H1 (cell line): ENCODE measurements at regions not wholly inside any gene's neighbourhood (a gene's known extent, or its start where the extent isn't known, plus 50 kb on each side); places are given as distances from the start of the nearest gene placed in this dataset.

ENCODE experiments used
- CTCF ChIA-PET: fragments of 300-600 bp; sonication (Branson Sonifier 250); formaldehyde crosslinking; loops from one replicate; lab custom pipeline; 2021; ENCODE audit not compliant: partially characterized antibody; lab: Charles Lee
- POLR2A ChIA-PET: fragments of 300-600 bp; sonication (Branson Sonifier 250); formaldehyde crosslinking; loops from one replicate; lab custom pipeline; 2021; ENCODE audit warnings: inconsistent platforms; ENCODE audit not compliant: partially characterized antibody; lab: Charles Lee
- DNase-seq, 2 experiments: peaks; one replicate each; pipeline versions ENCODE4 v3.0.0 to v3.0.0-alpha.2; 2010 to 2022; ENCODE audit warnings: low spot score in 2 of 2, low read depth in 1 of 2, mixed read lengths in 1 of 2
- FAIRE-seq: peaks from 2 replicates; lab custom pipeline; 2011; peaks lifted over from hg19 to GRCh38; lab: Jason Lieb, UNC
- H2AFZ ChIP-seq: 2 replicates; pipeline ENCODE4 v1.8.1; 2012; ENCODE audit warnings: low read length, inconsistent platforms
- H2AK5ac ChIP-seq: 2 replicates; pipeline ENCODE4 v1.6.1; 2013; ENCODE audit warnings: low read depth, low read length
- H2BK120ac ChIP-seq: replicated peaks from 2 replicates; pipeline ENCODE3; 2013; ENCODE audit warnings: low read depth, low read length, inconsistent platforms
- H2BK12ac ChIP-seq: 2 replicates; pipeline ENCODE4 v1.6.1; 2013; ENCODE audit warnings: low read depth, low read length
- H2BK15ac ChIP-seq: 2 replicates; pipeline ENCODE4 v1.6.1; 2013; ENCODE audit warnings: low read length
- H2BK20ac ChIP-seq: 2 replicates; pipeline ENCODE4 v1.6.1; 2013; ENCODE audit warnings: low read length
- H2BK5ac ChIP-seq: 2 replicates; pipeline ENCODE4 v1.6.1; 2013; ENCODE audit warnings: low read depth, low read length
- H3K14ac ChIP-seq: 2 replicates; pipeline ENCODE4 v1.6.1; 2013; ENCODE audit warnings: inconsistent platforms; ENCODE audit not compliant: insufficient read length
- H3K18ac ChIP-seq: 2 replicates; pipeline ENCODE4 v1.6.1; 2013; ENCODE audit warnings: low read length; ENCODE audit errors: extremely low read depth
- H3K23ac ChIP-seq: 2 replicates; pipeline ENCODE4 v1.6.1; 2013; ENCODE audit warnings: inconsistent platforms; ENCODE audit not compliant: insufficient read length
- H3K23me2 ChIP-seq: 2 replicates; pipeline ENCODE4 v1.6.1; 2013; ENCODE audit warnings: low read depth, low read length
- H3K27ac ChIP-seq: 2 replicates; pipeline ENCODE4 v1.6.1; 2011; ENCODE audit warnings: low read depth, low read length, inconsistent platforms
- H3K27me3 ChIP-seq, 4 experiments: replicated peaks in 1 of 4; 1 replicate in 1 of 4; 2 replicates in 3 of 4; pipeline versions ENCODE4 v1.6.1 to v1.8.1; 2011 to 2013; ENCODE audit warnings: low read length in 3 of 4, mild to moderate bottlenecking in 3 of 4, inconsistent platforms in 2 of 4, mixed read lengths in 2 of 4, moderate library complexity in 1 of 4; ENCODE audit not compliant: control insufficient read depth in 3 of 4, insufficient read depth in 3 of 4; ENCODE audit errors: extremely low read depth in 1 of 4
- H3K36me3 ChIP-seq, 4 experiments: 2 replicates each; pipeline versions ENCODE4 v1.6.1 to v1.8.1; 2011 to 2013; ENCODE audit warnings: mild to moderate bottlenecking in 4 of 4, low read length in 3 of 4, moderate library complexity in 2 of 4, control low read depth in 1 of 4, inconsistent platforms in 1 of 4; ENCODE audit not compliant: insufficient read depth in 4 of 4, control insufficient read depth in 2 of 4
- H3K4ac ChIP-seq: replicated peaks from 2 replicates; pipeline ENCODE3; 2013; ENCODE audit warnings: low read length, low read depth, mixed read lengths, inconsistent platforms; ENCODE audit not compliant: insufficient read length
- H3K4me1 ChIP-seq, 4 experiments: replicated peaks in 1 of 4; 1 replicate in 1 of 4; 2 replicates in 3 of 4; pipeline versions ENCODE4 v1.6.1 to v1.8.1; 2011 to 2013; ENCODE audit warnings: low read length in 3 of 4, inconsistent platforms in 2 of 4, mixed read lengths in 1 of 4; ENCODE audit not compliant: insufficient read depth in 4 of 4, control insufficient read depth in 3 of 4
- H3K4me2 ChIP-seq, 2 experiments: 2 replicates each; pipeline versions ENCODE4 v1.6.1 to v1.8.1; 2011 to 2013; ENCODE audit warnings: low read depth in 2 of 2, low read length in 2 of 2, control low read depth in 1 of 2, inconsistent platforms in 1 of 2, mild to moderate bottlenecking in 1 of 2; ENCODE audit not compliant: insufficient read depth in 1 of 2
- H3K4me3 ChIP-seq, 4 experiments: fragments of 200-600, 300-600 bp in 1 of 4; sonication (generic), shearing (Covaris generic), sonication (Bioruptor Twin) in 1 of 4; 2 replicates each; pipeline versions ENCODE4 v1.5.1 to v1.8.1; 2011 to 2016; ENCODE audit warnings: low read length in 4 of 4, low read depth in 3 of 4, control low read depth in 2 of 4, inconsistent platforms in 2 of 4, mild to moderate bottlenecking in 2 of 4, mixed read lengths in 1 of 4, moderate library complexity in 1 of 4; ENCODE audit not compliant: insufficient read depth in 2 of 4; ENCODE audit errors: extremely low read depth in 1 of 4
- H3K56ac ChIP-seq: replicated peaks from 2 replicates; pipeline ENCODE3; 2013; ENCODE audit warnings: low read depth, mild to moderate bottlenecking, mixed read lengths, low read length, inconsistent platforms; ENCODE audit not compliant: insufficient read length
- H3K79me1 ChIP-seq: 2 replicates; pipeline ENCODE4 v1.6.1; 2013; ENCODE audit warnings: low read depth, low read length, control low read depth
- H3K79me2 ChIP-seq, 2 experiments: 2 replicates each; pipeline versions ENCODE4 v1.6.1 to v1.8.1; 2012 to 2013; ENCODE audit warnings: low read length in 2 of 2, mild to moderate bottlenecking in 2 of 2, inconsistent platforms in 1 of 2; ENCODE audit not compliant: insufficient read depth in 2 of 2, control insufficient read depth in 1 of 2
- H3K9ac ChIP-seq, 4 experiments: replicated peaks in 1 of 4; 1 replicate in 1 of 4; 2 replicates in 3 of 4; pipeline versions ENCODE4 v1.6.1 to v1.8.1; 2011 to 2013; ENCODE audit warnings: low read depth in 3 of 4, low read length in 3 of 4, control low read depth in 2 of 4, mild to moderate bottlenecking in 2 of 4, moderate library complexity in 2 of 4, inconsistent platforms in 1 of 4; ENCODE audit errors: extremely low read depth in 1 of 4
- H3K9me3 ChIP-seq, 2 experiments: 2 replicates each; pipeline versions ENCODE4 v1.6.1 to v1.8.1; 2012 to 2013; ENCODE audit warnings: mild to moderate bottlenecking in 2 of 2, moderate library complexity in 2 of 2, control low read depth in 1 of 2, inconsistent platforms in 1 of 2, low read depth in 1 of 2, low read length in 1 of 2, mixed read lengths in 1 of 2; ENCODE audit not compliant: insufficient read depth in 2 of 2
- H4K20me1 ChIP-seq, 2 experiments: replicated peaks in 1 of 2; 2 replicates each; pipeline versions ENCODE3 to v1.8.1; 2011 to 2013; ENCODE audit warnings: inconsistent platforms in 2 of 2, low read length in 2 of 2, mild to moderate bottlenecking in 1 of 2; ENCODE audit not compliant: insufficient read depth in 2 of 2, control insufficient read depth in 1 of 2
- H4K5ac ChIP-seq: 2 replicates; pipeline ENCODE4 v1.6.1; 2013; ENCODE audit warnings: low read length, low read depth, mixed read lengths, inconsistent platforms; ENCODE audit not compliant: insufficient read length
- H4K8ac ChIP-seq: 2 replicates; pipeline ENCODE4 v1.8.0; 2013; ENCODE audit warnings: mild to moderate bottlenecking, moderate library complexity, low read length, inconsistent platforms; ENCODE audit not compliant: insufficient read depth; ENCODE audit errors: extremely low read depth
- H4K91ac ChIP-seq: replicated peaks from 2 replicates; pipeline ENCODE3; 2013; ENCODE audit warnings: low read length, mixed read lengths, inconsistent platforms; ENCODE audit not compliant: insufficient read length
- ASH2L ChIP-seq: fragments of 200-600, 300-600 bp; sonication (generic); IDR thresholded peaks from one replicate; pipeline ENCODE4 v1.7.1; 2017; ENCODE audit warnings: low read length
- ATF3 ChIP-seq: IDR thresholded peaks from 2 replicates; pipeline ENCODE4 v1.6.1; 2011; ENCODE audit warnings: low read depth, mild to moderate bottlenecking, low read length; ENCODE audit not compliant: insufficient read depth
- CHD1 ChIP-seq: IDR thresholded peaks from 2 replicates; pipeline ENCODE4 v1.6.1; 2012; ENCODE audit warnings: low read depth, low read length, improper control_type of control experiment
- GTF2F1 ChIP-seq: IDR thresholded peaks from 2 replicates; pipeline ENCODE4 v1.6.1; 2012; ENCODE audit warnings: low read depth, low read length, improper control_type of control experiment, borderline replicate concordance
- JUN ChIP-seq: IDR thresholded peaks from 2 replicates; pipeline ENCODE4 v1.6.1; 2011; ENCODE audit warnings: low read depth, mild to moderate bottlenecking, improper control_type of control experiment, low read length
- KDM4A ChIP-seq: IDR thresholded peaks from one replicate; pipeline ENCODE4 v1.7.1; 2012; ENCODE audit warnings: low read depth, mild to moderate bottlenecking, moderate library complexity, low read length, inconsistent platforms; ENCODE audit not compliant: severe bottlenecking
- MAX ChIP-seq: IDR thresholded peaks from 2 replicates; pipeline ENCODE4 v1.6.1; 2012; ENCODE audit warnings: inconsistent platforms
- NANOG ChIP-seq: IDR thresholded peaks from 2 replicates; pipeline ENCODE4 v1.6.1; 2011; ENCODE audit warnings: low read length, low read depth, mild to moderate bottlenecking, inconsistent platforms; ENCODE audit not compliant: insufficient read depth, poor library complexity, severe bottlenecking
- RBBP5 ChIP-seq: IDR thresholded peaks from 2 replicates; pipeline ENCODE4 v1.7.1; 2012; ENCODE audit warnings: low read depth, mild to moderate bottlenecking, inconsistent platforms, low read length, moderate library complexity, borderline replicate concordance
- SP1 ChIP-seq: IDR thresholded peaks from 2 replicates; pipeline ENCODE4 v1.6.1; 2011; ENCODE audit warnings: low read depth, low read length
- SP4 ChIP-seq: IDR thresholded peaks from 2 replicates; pipeline ENCODE4 v1.6.1; 2012; ENCODE audit warnings: low read length, inconsistent platforms
- TEAD4 ChIP-seq: IDR thresholded peaks from 2 replicates; pipeline ENCODE4 v1.6.1; 2012; ENCODE audit warnings: low read depth, low read length, inconsistent platforms, mixed read lengths
- WGBS, 2 experiments: shearing (Covaris generic) in 1 of 2; methylation state at CpG; one replicate each; pipeline versions ENCODE4 v1.1.6 to v1.1.7; 2013 to 2015; ENCODE audit warnings: low lambda C conversion rate in 2 of 2, mixed read lengths in 2 of 2, inconsistent platforms in 1 of 2, low coverage in 1 of 2, missing lambda C conversion rate in 1 of 2; ENCODE audit not compliant: insufficient replicate concordance in 2 of 2, insufficient coverage in 1 of 2, insufficient read length in 1 of 2; ENCODE audit errors: extremely low coverage in 1 of 2, missing lambda C conversion rate in 1 of 2; 5-methylcytosine and 5-hydroxymethylcytosine counted together

GRCh38 chr9:107819772-107820565 lies 330.4 kb upstream of the KLF4 start:
- Histone ChIP-seq H2AFZ (peak overlapping the region; percentile 60), H3K4me2 (no peak overlapping the region; a peak in 1 of 4 replicates), H3K79me2 (no peaks in the 10 kb centered on the region), H3K4ac (no peak overlapping the region), H3K36me3 (no peaks in the 10 kb centered on the region), H3K27me3 (no peaks in the 10 kb centered on the region), H3K27ac (no peak overlapping the region), H2BK120ac (no peak overlapping the region), H2BK15ac (no peak overlapping the region; the same call in 1 of the 2 replicates), H2BK12ac (no peak overlapping the region), H3K18ac (no peak overlapping the region), H3K79me1 (no peaks in the 10 kb centered on the region), H3K23ac (no peak overlapping the region), H3K23me2 (no peaks in the 10 kb centered on the region), H3K4me1 (peaks cover 0 to 8% (median 2%) of the 10 kb centered on the region in 4 experiments; a peak in 3 of 7 replicates), H3K9ac (no peak overlapping the region), H4K91ac (no peak overlapping the region), H3K9me3 (peaks cover 0 to 10% of the 10 kb centered on the region in 2 experiments; a peak in 1 of 4 replicates), H4K8ac (no peak overlapping the region), H3K14ac (no peak overlapping the region), H4K5ac (no peak overlapping the region), H2BK5ac (no peak overlapping the region), H4K20me1 (no peaks in the 10 kb centered on the region), H2AK5ac (no peak overlapping the region), H2BK20ac (no peak overlapping the region), H3K56ac (no peak overlapping the region), H3K4me3 (no peak overlapping the region)
- FAIRE-seq (no peak), DNase-seq (no peak)
- ChIA-PET POLR2A (interaction anchor here (0.8 kb wide), 1 partner anchor 372 kb away, joined by 3 read pairs; no protein-coding TSS in a partner anchor), CTCF (interaction anchor here (0.6 to 2.2 kb wide), 3 partner anchors 12 to 266 kb away, joined by 3 to 4 read pairs (median 4); no protein-coding TSS in a partner anchor)
- WGBS, 2 experiments, result 80% methylated on average over 14 of the region's 14 CpGs; no CpG with 5 or more reads in 1 of the 2 experiments
- TF ChIP-seq RBBP5, result no peak
- TF ChIP-seq GTF2F1, result no peak
- TF ChIP-seq TEAD4, result no peak
- no peak for TF ChIP-seq ASH2L
- TF ChIP-seq SP4, result no peak
- TF ChIP-seq ATF3, result no peak
- no peak for TF ChIP-seq KDM4A
- TF ChIP-seq JUN, result no peak
- TF ChIP-seq CHD1, result no peak
- no peak for TF ChIP-seq SP1
- no peak for TF ChIP-seq MAX
- no peak for TF ChIP-seq NANOG
